Lung microvascular endothelial cell (primary cell): ENCODE measurements at regions not wholly inside any gene's neighbourhood (a gene's known extent, or its start where the extent isn't known, plus 50 kb on each side); places are given as distances from the start of the nearest gene placed in this dataset.
"Not testable (repeated sequence)": the region's sequence is repeated elsewhere in the genome, so short reads cannot be mapped to it uniquely, and the experiment has no call there.

ENCODE experiments used
- DNase-seq, 2 donors: peaks; one replicate each; pipeline versions ENCODE4 v3.0.0 to v3.0.0-alpha.2; 2010; ENCODE audit warnings: low read depth in 2 of 2

- DNase-seq, result no peak
Observed at GRCh38 chr2:128596396-128597120, 277.9 kb upstream of the HS6ST1 start.

DNA sequence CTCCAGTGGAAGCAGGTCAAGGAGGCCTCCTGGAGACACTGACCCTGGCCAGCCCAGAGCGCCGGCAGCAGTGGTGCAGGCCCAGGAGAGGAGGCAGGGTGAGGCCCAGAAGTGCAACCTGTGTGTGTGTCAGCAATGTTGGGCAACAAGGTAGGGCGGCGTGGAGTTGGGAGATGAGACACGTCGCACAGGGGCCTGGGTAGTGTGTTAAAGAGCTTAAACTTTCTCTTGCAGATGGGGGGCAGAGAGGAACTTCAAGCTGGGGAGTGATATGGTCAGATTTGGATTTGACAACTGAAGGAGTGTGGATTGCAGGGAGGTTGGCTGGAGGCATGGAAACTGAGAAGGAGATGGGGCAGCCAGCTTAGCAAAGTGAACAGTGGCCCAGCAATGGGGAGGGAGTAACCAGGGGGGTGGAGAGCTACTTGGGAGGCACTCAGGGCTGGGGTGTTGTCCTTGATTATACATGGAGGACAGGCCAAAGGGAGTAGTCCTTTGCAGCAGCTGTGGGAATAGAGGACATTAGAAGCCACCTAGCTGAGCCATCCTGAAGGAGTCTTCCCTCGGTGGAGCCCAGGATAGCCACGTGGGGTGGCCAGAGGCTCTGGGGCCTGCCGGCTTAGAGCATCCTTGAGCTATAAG is 278.6 kb upstream of the HS6ST1 start:
- DNase-seq, result no peak

DNA sequence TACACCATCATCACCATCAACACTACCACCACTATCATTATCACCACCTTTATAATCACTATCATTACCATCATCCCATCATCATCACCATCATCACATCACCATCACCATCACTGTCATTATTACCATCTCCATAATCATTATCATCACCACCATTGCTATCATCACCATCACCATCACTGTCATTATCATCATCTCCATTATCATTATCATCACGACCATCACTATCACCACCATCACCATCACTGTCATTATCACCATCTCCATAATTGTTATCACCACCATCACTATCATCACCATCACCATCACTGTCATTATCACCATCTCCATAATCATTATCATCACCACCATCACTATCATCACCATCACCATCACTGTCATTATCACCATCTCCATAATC is 279.6 kb upstream of the HS6ST1 start:
- not testable (repeated sequence) for DNase-seq

- DNase-seq, result no peak
Observed at GRCh38 chr2:128598862-128599441, 280.3 kb upstream of the HS6ST1 start.

DNA sequence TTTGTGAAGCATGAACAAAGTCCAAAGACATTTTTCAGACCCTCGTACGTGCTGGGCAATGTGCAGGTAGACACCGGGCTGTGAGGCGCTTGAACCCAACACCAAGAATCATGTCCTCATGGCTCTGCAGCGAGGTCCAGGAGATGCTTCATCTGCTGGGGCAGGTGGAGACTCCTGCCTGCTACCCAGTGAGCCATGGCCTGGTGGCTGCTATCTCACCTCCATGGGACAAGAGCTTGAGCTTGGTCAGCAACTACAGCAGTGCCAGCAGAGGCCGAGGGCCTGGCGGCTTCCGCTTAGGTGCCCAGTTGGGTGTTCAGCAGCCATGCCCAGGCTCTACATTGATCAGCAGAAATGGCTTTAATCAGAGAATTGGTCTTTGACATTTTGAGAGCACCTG is 281.0 kb upstream of the HS6ST1 start:
- DNase-seq, result no peak

GRCh38 chr2:128600581-128601297 is 282.1 kb upstream of the HS6ST1 start:
- no peak for DNase-seq

- no peak for DNase-seq
Observed at GRCh38 chr2:128601298-128602037, 282.8 kb upstream of the HS6ST1 start.

DNA sequence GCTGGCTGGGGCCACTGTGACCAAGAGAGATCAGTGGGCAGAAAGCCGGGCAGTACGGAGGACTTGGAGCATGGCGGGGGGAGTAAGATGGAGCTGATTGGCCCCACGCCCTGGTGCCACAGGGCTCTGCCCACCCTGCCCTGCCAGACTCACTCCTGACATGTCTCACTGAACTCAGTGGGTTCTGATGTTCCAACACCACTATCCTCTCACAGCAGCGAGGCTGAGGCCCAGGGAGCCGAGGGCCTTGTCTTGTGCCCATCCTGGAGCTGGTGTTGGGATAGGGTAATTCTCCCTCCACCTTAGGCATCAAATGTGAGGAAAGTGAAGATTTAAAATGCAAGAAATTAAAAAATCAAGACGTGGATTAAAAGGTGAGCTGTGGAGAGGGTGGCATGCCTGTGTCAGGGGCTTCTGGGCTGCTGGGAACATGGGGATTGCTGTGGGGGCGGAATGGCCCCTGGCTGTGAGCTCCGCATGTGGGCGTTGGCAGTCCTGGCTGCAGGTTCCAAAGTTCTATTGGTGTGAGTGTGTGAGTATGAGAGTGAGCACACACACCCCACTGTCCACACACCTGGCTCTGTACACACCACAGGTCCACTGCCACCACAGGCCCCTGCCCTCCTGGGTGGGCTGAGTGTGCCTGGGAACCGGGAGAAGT is 283.5 kb upstream of the HS6ST1 start:
- DNase-seq, result no peak

- DNase-seq, result no peak
Observed at GRCh38 chr2:128602699-128603101, 284.0 kb upstream of the HS6ST1 start.

- DNase-seq, result no peak
Observed at GRCh38 chr2:128603411-128603924, 284.8 kb upstream of the HS6ST1 start.

- no peak for DNase-seq
Observed at GRCh38 chr2:128604045-128604444, 285.4 kb upstream of the HS6ST1 start.

DNA sequence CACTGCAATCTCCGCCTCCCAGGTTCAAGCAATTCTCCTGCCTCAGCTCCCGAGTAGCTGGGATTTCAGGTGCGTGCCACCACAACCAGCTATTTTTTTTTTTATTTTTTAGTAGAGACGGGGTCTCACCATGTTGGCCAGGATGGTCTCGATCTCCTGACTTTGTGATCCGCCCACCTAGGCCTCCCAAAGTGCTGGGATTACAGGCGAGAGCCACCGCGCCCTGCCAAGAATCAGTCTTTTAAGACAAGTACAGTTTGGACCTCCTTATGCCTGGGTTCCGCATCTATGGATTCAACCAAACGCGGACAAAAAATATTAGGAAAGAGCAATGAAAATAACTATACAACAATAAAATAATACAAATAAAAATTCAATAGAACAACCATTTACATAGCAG is 285.9 kb upstream of the HS6ST1 start:
- DNase-seq, result not testable (repeated sequence)

DNA sequence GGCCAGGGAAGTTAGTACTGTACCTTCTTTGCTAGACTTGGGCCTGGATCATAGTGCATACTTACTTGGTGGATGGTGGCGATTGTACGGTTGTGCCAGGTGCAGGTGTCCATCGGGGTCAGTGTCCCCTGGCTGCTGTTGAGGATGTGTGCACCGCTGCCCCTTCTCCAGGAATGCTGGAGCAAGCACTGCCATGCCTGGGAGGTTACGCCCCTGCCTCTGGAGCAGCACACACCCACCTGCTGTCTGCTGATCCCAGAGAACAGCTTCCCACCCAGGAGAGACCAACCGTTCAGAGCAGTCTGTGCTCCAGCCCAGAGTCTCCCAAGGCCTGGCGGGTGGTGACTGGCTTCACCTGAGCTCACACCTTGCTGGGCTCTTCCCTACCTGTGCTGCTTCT is 286.8 kb upstream of the HS6ST1 start:
- no peak for DNase-seq

- DNase-seq, result no peak
Observed at GRCh38 chr2:128605931-128606330, 287.3 kb upstream of the HS6ST1 start.

DNA sequence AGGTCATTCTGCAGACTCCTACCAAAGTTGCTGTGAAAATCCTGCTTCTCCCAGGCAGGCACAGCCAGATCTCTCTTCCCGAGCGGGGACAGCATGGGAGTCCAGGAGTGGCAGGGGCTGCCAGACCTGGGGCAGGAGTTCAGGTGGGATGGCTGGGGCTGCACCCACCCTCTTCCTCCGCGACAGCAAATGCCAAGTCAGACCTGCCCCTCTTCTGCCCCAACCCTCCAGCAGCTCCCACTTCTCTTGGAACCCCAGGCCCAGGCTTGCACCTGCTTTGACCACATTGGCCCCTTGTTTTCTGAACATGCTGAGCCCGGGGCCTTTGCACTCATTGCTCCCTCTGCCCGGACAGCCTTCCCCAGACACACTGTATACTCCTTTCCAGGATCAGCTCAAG is 288.2 kb upstream of the HS6ST1 start:
- DNase-seq, result no peak

DNA sequence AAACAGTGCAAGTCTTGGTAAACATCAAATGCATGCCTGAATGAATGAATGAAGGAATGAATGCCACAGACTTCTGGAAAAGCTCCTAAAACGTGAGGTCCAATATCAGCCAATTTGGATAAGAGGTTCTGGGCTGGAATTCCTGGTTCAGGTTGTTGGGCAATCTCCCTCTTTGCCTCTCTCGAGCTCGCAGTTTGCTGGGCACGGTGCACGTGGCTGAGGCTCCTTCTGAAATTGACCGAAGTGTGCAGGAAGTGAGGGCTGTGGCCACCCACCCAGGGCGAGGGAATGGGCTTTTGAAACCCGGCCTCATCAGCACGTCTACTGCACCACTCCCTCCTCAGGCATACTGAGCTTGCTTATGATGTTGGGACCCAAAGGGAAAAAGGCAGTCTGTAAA is 288.8 kb upstream of the HS6ST1 start:
- DNase-seq, result no peak

DNA sequence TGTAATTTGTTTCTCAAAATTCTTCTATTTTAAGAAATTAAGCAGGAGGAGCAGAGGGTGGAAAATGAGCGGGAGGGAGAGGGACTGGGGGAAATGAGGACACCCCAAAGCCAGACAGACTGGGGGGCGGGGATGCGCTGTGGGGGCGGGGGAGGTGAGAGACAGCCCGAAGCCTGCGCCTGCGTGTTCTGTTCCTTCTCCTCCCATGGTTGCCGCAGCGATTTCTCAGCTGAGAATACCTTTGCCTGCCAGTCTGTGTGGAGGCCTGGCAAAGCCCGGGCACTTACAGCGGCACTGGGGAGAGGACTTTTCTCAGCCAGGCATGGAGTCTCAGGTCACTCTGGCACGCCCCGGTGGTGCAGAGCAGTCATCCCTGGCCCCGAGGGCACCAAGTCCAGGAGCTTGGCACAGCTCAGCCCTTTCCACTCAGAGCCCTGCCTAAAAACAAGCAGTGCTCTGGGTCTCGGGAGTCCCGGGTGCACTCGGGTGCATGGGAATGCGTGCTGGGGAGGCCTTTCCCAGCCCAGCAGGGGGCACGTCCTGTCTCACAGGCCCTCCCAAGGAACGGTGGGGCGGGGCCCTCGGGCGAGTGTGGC is 289.3 kb upstream of the HS6ST1 start:
- DNase-seq, result no peak

GRCh38 chr2:128608921-128609880 is 290.5 kb upstream of the HS6ST1 start:
- no peak for DNase-seq

DNA sequence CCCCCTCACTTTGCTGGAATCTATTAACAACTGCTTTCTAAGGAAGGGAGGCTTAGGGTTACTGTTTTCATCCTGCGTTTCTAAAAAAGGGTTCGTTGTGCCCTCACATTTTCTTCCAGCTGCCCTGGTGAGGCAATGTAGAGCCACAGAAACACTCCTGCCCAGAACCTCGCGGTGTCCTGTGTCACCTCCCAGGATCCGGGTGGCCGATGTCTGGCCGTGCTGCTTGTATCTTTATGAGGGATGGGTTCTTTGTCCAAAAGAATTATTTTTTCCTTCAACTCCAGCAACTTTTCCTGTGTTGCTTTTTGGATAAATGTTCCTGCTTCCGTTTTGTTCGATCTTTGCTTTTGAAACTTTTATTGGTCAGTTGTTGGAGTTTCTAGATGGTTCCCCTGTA is 291.8 kb upstream of the HS6ST1 start:
- DNase-seq, result no peak
